ENCODE measurements at regions not wholly inside any gene's neighbourhood (a gene's known extent, or its start where the extent isn't known, plus 50 kb on each side); places are given as distances from the start of the nearest gene placed in this dataset.

GRCh38 chr5:135129307-135129706 is 95.3 kb upstream of the PITX1 start:
- peaks cover 3% of the 10 kb centered on the region; the same call in 1 of the 2 replicates for H3K27me3 ChIP-seq (ENCODE audit: control insufficient read depth, insufficient read depth, low read length)
- H3K36me3 ChIP-seq (ENCODE audit: control insufficient read depth, insufficient read depth, low read length): no peaks in the 10 kb centered on the region
- no peak for TF ChIP-seq CTCF (IDR thresholded peaks at IDR 0.05; ENCODE audit: insufficient read depth, low read depth, low read length)
- CTCF ChIA-PET: no interaction called here
- POLR2A ChIA-PET: no interaction called here
- no peak overlapping the region for H3K4me3 ChIP-seq (ENCODE audit: low read depth, low read length)
- no peak for DNase-seq (ENCODE audit: low read depth)

GRCh38 chr5:135128361-135128760 is 94.3 kb upstream of the PITX1 start:
- POLR2A ChIA-PET: no interaction called here
- H3K27me3 ChIP-seq (ENCODE audit: control insufficient read depth, insufficient read depth, low read length): peaks cover 4% of the 10 kb centered on the region; the same call in 1 of the 2 replicates

GRCh38 chr5:135127439-135128240 is 93.6 kb upstream of the PITX1 start:
- no peaks in the 10 kb centered on the region for H3K36me3 ChIP-seq (ENCODE audit: control insufficient read depth, insufficient read depth, low read length)
- TF ChIP-seq CTCF (IDR thresholded peaks at IDR 0.05; ENCODE audit: insufficient read depth, low read depth, low read length): no peak
- H3K4me3 ChIP-seq (ENCODE audit: low read depth, low read length): no peak overlapping the region
- CTCF ChIA-PET: interaction anchor here (0.6 to 1.8 kb wide), 2 partner anchors 10 to 173 kb away, joined by 3 to 4 read pairs; no protein-coding TSS in a partner anchor
- POLR2A ChIA-PET: no interaction called here
- DNase-seq (ENCODE audit: low read depth): no peak
- H3K27me3 ChIP-seq (ENCODE audit: control insufficient read depth, insufficient read depth, low read length): peaks cover 4% of the 10 kb centered on the region; the same call in 1 of the 2 replicates

More at GRCh38 chr5:135128361-135128760, 94.3 kb upstream of the PITX1 start:
- DNase-seq (ENCODE audit: low read depth): no peak
- CTCF ChIA-PET: interaction anchor here (1.8 kb wide), 1 partner anchor 10 kb away, joined by 3 read pairs; no protein-coding TSS in a partner anchor
- no peak overlapping the region for H3K4me3 ChIP-seq (ENCODE audit: low read depth, low read length)
- H3K36me3 ChIP-seq (ENCODE audit: control insufficient read depth, insufficient read depth, low read length): no peaks in the 10 kb centered on the region
- TF ChIP-seq CTCF (IDR thresholded peaks at IDR 0.05; ENCODE audit: insufficient read depth, low read depth, low read length): no peak

GRCh38 chr5:135126688-135127438 is 92.8 kb upstream of the PITX1 start:
- CTCF ChIA-PET: interaction anchor here (0.6 to 1.8 kb wide), 2 partner anchors 9 to 173 kb away, joined by 3 to 4 read pairs; no protein-coding TSS in a partner anchor
- Histone ChIP-seq H3K27me3 (ENCODE audit: control insufficient read depth, insufficient read depth, low read length) (peaks cover 4% of the 10 kb centered on the region; the same call in 1 of the 2 replicates), H3K36me3 (ENCODE audit: control insufficient read depth, insufficient read depth, low read length) (no peaks in the 10 kb centered on the region), H3K4me3 (ENCODE audit: low read depth, low read length) (no peak overlapping the region)
- no peak for TF ChIP-seq CTCF (IDR thresholded peaks at IDR 0.05; ENCODE audit: insufficient read depth, low read depth, low read length)
- DNase-seq (ENCODE audit: low read depth): no peak
- POLR2A ChIA-PET: no interaction called here

- peaks cover 4% of the 10 kb centered on the region; the same call in 1 of the 2 replicates for H3K27me3 ChIP-seq (ENCODE audit: control insufficient read depth, insufficient read depth, low read length)
- ChIA-PET POLR2A (no interaction called here), CTCF (no interaction called here)
- DNase-seq (ENCODE audit: low read depth): no peak
- no peak overlapping the region for H3K4me3 ChIP-seq (ENCODE audit: low read depth, low read length)
- no peak for TF ChIP-seq CTCF (IDR thresholded peaks at IDR 0.05; ENCODE audit: insufficient read depth, low read depth, low read length)
- no peaks in the 10 kb centered on the region for H3K36me3 ChIP-seq (ENCODE audit: control insufficient read depth, insufficient read depth, low read length)
Observed at GRCh38 chr5:135124724-135125123, 90.7 kb upstream of the PITX1 start.

Measured in BJ (cell line).